Ascending aorta (tissue), 2 donors: ENCODE measurements at regions not wholly inside any gene's neighbourhood (a gene's known extent, or its start where the extent isn't known, plus 50 kb on each side); places are given as distances from the start of the nearest gene placed in this dataset.

Experiments
- DNase-seq, 2 donors: peaks; one replicate each; pipeline ENCODE4 v3.0.0-alpha.2; 2019; ENCODE audit warnings: low spot score in 2 of 2
- H3K27ac ChIP-seq, 2 donors: fragments of 200-600 bp; sonication (generic); one replicate each; pipeline ENCODE4 v1.5.1; 2016 to 2017; ENCODE audit warnings: mild to moderate bottlenecking in 1 of 2
- H3K27me3 ChIP-seq: fragments of 200-600 bp; sonication (generic); one replicate; pipeline ENCODE4 v1.5.1; 2017
- H3K36me3 ChIP-seq, 2 donors: fragments of 200-600 bp; sonication (generic); one replicate each; pipeline ENCODE4 v1.5.1; 2016
- H3K4me1 ChIP-seq, 2 donors: fragments of 200-600 bp; sonication (generic); one replicate each; pipeline ENCODE4 v1.5.1; 2016 to 2017; ENCODE audit warnings: mild to moderate bottlenecking in 1 of 2
- H3K4me3 ChIP-seq, 2 donors: fragments of 200-600 bp; sonication (generic); one replicate each; pipeline ENCODE4 v1.5.1; 2016 to 2017; ENCODE audit warnings: mild to moderate bottlenecking in 1 of 2
- H3K9me3 ChIP-seq, 2 donors: fragments of 200-600 bp; sonication (generic); one replicate each; pipeline ENCODE4 v1.5.1; 2016
- intact Hi-C: fragments of 100-400 bp; cut with DNase I; formaldehyde crosslinking; loops from one replicate; pipeline ENCODE4 v1.15.1; 2023
- TF ChIP-seq, protein P1 (sequence below), 3 experiments: fragments of 200-600 bp in 2 of 3; fragments of 450-650 bp in 1 of 3; sonication (generic) in 2 of 3; IDR thresholded peaks; one replicate each; pipeline ENCODE4 v1.5.1; 2016 to 2019; ENCODE audit warnings: antibody characterized with exemption in 3 of 3, mild to moderate bottlenecking in 1 of 3, moderate library complexity in 1 of 3

GRCh38 chr10:28796606-28797512 is 119.5 kb downstream of the BAMBI start:
- peak; percentile 21 to 87 for DNase-seq
- H3K27ac ChIP-seq: peak overlapping the region; percentile 51 to 68
- no peaks in the 10 kb centered on the region for H3K9me3 ChIP-seq
- H3K4me1 ChIP-seq: peaks cover 0 to 8% of the 10 kb centered on the region in 2 donors
- H3K4me3 ChIP-seq: no peak overlapping the region
- intact Hi-C loops: loop anchor here (5.0 kb wide), 2 partner anchors 85 to 195 kb away; no protein-coding TSS in a partner anchor
- no peaks in the 10 kb centered on the region for H3K27me3 ChIP-seq
- no peaks in the 10 kb centered on the region for H3K36me3 ChIP-seq
- TF ChIP-seq, protein P1, sequence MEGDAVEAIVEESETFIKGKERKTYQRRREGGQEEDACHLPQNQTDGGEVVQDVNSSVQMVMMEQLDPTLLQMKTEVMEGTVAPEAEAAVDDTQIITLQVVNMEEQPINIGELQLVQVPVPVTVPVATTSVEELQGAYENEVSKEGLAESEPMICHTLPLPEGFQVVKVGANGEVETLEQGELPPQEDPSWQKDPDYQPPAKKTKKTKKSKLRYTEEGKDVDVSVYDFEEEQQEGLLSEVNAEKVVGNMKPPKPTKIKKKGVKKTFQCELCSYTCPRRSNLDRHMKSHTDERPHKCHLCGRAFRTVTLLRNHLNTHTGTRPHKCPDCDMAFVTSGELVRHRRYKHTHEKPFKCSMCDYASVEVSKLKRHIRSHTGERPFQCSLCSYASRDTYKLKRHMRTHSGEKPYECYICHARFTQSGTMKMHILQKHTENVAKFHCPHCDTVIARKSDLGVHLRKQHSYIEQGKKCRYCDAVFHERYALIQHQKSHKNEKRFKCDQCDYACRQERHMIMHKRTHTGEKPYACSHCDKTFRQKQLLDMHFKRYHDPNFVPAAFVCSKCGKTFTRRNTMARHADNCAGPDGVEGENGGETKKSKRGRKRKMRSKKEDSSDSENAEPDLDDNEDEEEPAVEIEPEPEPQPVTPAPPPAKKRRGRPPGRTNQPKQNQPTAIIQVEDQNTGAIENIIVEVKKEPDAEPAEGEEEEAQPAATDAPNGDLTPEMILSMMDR (IDR thresholded peaks at IDR 0.05): no peak

DNA sequence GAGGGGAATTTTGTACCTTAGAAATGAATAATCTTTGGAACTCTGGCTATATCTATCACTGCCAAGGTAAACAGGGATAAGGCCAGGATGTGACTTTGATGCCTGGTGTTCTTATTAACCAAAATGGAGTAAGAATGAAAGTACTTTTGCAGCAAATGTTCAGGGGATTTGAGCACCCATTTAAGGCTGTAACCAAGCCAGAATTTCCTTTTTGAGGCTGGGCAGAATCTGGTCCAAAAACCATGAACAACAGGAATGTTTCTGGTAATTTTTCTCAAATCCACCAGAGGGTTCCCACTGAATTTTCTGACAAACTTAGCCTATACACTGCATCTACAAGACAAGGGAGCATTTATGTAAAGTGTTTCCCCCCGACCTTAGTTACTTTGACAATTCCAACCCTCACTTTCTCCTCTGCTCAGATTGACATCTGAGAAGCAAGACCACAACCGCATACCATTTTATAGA is 120.6 kb downstream of the BAMBI start:
- Histone ChIP-seq H3K4me1 (peaks cover 0 to 8% of the 10 kb centered on the region in 2 donors), H3K27ac (peak overlapping the region; percentile 51 to 68), H3K27me3 (no peaks in the 10 kb centered on the region), H3K4me3 (no peak overlapping the region), H3K36me3 (no peaks in the 10 kb centered on the region), H3K9me3 (no peaks in the 10 kb centered on the region)
- intact Hi-C loops: loop anchor here (5.0 kb wide), 2 partner anchors 84 to 194 kb away; no protein-coding TSS in a partner anchor
- DNase-seq: no peak
- TF ChIP-seq, protein P1 (IDR thresholded peaks at IDR 0.05): peak in 1 of 3 experiments; percentile 13

DNA sequence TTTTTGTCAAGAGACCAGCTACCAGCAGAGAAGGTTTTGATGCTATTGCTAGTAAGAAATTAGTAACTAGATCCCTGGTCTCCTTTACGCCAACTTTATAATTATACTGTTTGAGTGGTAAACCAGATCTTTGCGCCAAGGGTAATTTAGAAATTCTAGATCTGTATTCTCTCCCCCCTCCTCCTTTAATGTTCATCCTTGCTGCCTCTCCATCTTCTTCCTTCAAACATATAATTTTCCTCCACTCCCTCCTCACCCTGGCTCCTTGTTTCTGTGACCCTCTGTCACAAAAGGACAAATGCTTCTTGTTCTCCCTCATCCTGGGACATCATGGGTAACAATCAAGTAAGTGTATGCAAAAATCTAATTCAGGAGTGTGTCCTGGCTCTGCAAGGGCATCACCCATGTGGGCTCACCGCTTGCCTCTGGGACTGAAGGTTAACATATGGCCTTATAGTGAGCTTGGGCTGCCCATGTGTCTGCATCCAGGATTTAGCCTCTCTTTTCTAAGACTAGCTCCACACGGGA is 121.2 kb downstream of the BAMBI start:
- no peaks in the 10 kb centered on the region for H3K9me3 ChIP-seq
- TF ChIP-seq, protein P1 (IDR thresholded peaks at IDR 0.05): no peak

DNA sequence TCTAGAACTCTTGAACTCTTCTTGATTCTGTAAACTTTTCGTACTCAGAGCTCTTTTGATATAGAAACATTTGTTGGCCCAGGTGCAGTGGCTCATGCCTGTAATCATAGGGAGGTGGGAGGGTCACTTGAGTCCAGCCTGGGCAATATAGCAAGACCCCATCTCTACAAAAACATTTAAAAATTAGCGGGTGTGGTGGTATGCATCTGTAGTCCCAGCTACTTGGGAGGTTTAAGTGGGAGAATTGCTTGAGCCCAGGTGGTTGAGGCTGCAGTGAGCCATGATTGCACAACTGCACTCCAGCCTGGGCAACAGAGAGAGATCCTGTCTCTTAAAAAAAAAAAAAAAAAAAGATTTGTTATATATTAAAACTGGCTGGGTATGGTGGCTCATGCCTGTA is 121.6 kb downstream of the BAMBI start:
- Histone ChIP-seq H3K4me3 (no peak overlapping the region), H3K27me3 (no peaks in the 10 kb centered on the region), H3K36me3 (no peaks in the 10 kb centered on the region), H3K9me3 (no peaks in the 10 kb centered on the region), H3K4me1 (peaks cover 0 to 8% of the 10 kb centered on the region in 2 donors), H3K27ac (peak overlapping the region; percentile 51 to 68)
- intact Hi-C loops: loop anchor here (5.0 kb wide), 2 partner anchors 83 to 193 kb away; no protein-coding TSS in a partner anchor
- no peak for DNase-seq
- TF ChIP-seq, protein P1 (IDR thresholded peaks at IDR 0.05): no peak

More for the DNA sequence above, 121.2 kb downstream of the BAMBI start:
- Histone ChIP-seq H3K27me3 (no peaks in the 10 kb centered on the region), H3K36me3 (no peaks in the 10 kb centered on the region), H3K4me3 (no peak overlapping the region), H3K4me1 (peaks cover 0 to 8% of the 10 kb centered on the region in 2 donors), H3K27ac (peak overlapping the region; percentile 51 to 68)
- no peak for DNase-seq
- intact Hi-C loops: loop anchor here (5.0 kb wide), 2 partner anchors 84 to 194 kb away; no protein-coding TSS in a partner anchor

- Histone ChIP-seq H3K27me3 (no peaks in the 10 kb centered on the region), H3K4me1 (peaks cover 0 to 8% of the 10 kb centered on the region in 2 donors), H3K9me3 (no peaks in the 10 kb centered on the region), H3K36me3 (no peaks in the 10 kb centered on the region), H3K27ac (no peak overlapping the region), H3K4me3 (no peak overlapping the region)
- no peak for DNase-seq
- TF ChIP-seq, protein P1 (IDR thresholded peaks at IDR 0.05): no peak
- intact Hi-C loops: no loop called here
Measured at GRCh38 chr10:28800144-28800543, 122.8 kb downstream of the BAMBI start.
